Left ventricle myocardium superior (tissue), 1 donor: ENCODE measurements at regions not wholly inside any gene's neighbourhood (a gene's known extent, or its start where the extent isn't known, plus 50 kb on each side); places are given as distances from the start of the nearest gene placed in this dataset.
"Not testable (repeated sequence)": the region's sequence is repeated elsewhere in the genome, so short reads cannot be mapped to it uniquely, and the experiment has no call there.

Source experiments
- ATAC-seq: fragments of 200-7000 bp; cut with Tn5 transposase; one replicate; pipeline ENCODE4 v1.9.1; 2020; ENCODE audit warnings: mild to moderate bottlenecking, moderate library complexity
- DNase-seq: peaks from one replicate; pipeline ENCODE4 v3.0.0-alpha.2; 2020
- intact Hi-C: fragments of 100-400 bp; cut with micrococcal nuclease; formaldehyde crosslinking; loops from one replicate; pipeline ENCODE4 v1.11.0; 2022
- donor health status: DM: no; HTN: yes; CAD: no; lungs with severe emphysema.

- ATAC-seq (no peak), DNase-seq (no peak)
- intact Hi-C loops: no loop called here
These were observed 264.4 kb upstream of the FOXF1 start for GRCh38 chr16:86245895-86246294.

GRCh38 chr16:86248310-86248905 is 261.9 kb upstream of the FOXF1 start:
- no peak for DNase-seq
- ATAC-seq: no peak
- intact Hi-C loops: no loop called here

GRCh38 chr16:86249631-86250030 is 260.7 kb upstream of the FOXF1 start:
- ATAC-seq (no peak), DNase-seq (no peak)
- intact Hi-C loops: no loop called here

GRCh38 chr16:86251682-86252081 is 258.6 kb upstream of the FOXF1 start:
- intact Hi-C loops: no loop called here

GRCh38 chr16:86252596-86252995 is 257.7 kb upstream of the FOXF1 start:
- DNase-seq (no peak), ATAC-seq (no peak)
- intact Hi-C loops: no loop called here

More at GRCh38 chr16:86251682-86252081, 258.6 kb upstream of the FOXF1 start:
- ATAC-seq: no peak
- DNase-seq: no peak

GRCh38 chr16:86255966-86256365 is 254.4 kb upstream of the FOXF1 start:
- intact Hi-C loops: no loop called here
- no peak for ATAC-seq
- DNase-seq: no peak

- intact Hi-C loops: no loop called here
- DNase-seq (no peak), ATAC-seq (no peak)
These were observed 253.3 kb upstream of the FOXF1 start for GRCh38 chr16:86256995-86257394.

GRCh38 chr16:86257546-86257945 is 252.8 kb upstream of the FOXF1 start:
- intact Hi-C loops: no loop called here
- no peak for ATAC-seq
- DNase-seq: no peak

- ATAC-seq: no peak
- intact Hi-C loops: no loop called here
- no peak for DNase-seq
These were observed 251.6 kb upstream of the FOXF1 start for GRCh38 chr16:86258713-86259112.

- intact Hi-C loops: no loop called here
- DNase-seq (no peak), ATAC-seq (no peak)
These were observed 250.8 kb upstream of the FOXF1 start for GRCh38 chr16:86259499-86259898.

GRCh38 chr16:86261379-86261778 is 248.9 kb upstream of the FOXF1 start:
- intact Hi-C loops: no loop called here
- DNase-seq (no peak), ATAC-seq (no peak)

GRCh38 chr16:86267657-86268056 is 242.7 kb upstream of the FOXF1 start:
- intact Hi-C loops, DNase-seq, ATAC-seq: not testable (repeated sequence)

- intact Hi-C loops: no loop called here
- DNase-seq (no peak), ATAC-seq (no peak)
These were observed 239.6 kb upstream of the FOXF1 start for GRCh38 chr16:86270696-86271095.

GRCh38 chr16:86272744-86273143 is 237.6 kb upstream of the FOXF1 start:
- intact Hi-C loops: no loop called here
- DNase-seq (no peak), ATAC-seq (no peak)

- DNase-seq (no peak), ATAC-seq (no peak)
- intact Hi-C loops: no loop called here
These were observed 233.1 kb upstream of the FOXF1 start for GRCh38 chr16:86277221-86277620.

- ATAC-seq, DNase-seq, intact Hi-C loops: not testable (repeated sequence)
These were observed 232.5 kb upstream of the FOXF1 start for GRCh38 chr16:86277859-86278258.

GRCh38 chr16:86281421-86281820 is 228.9 kb upstream of the FOXF1 start:
- no peak for ATAC-seq
- intact Hi-C loops: no loop called here
- no peak for DNase-seq

GRCh38 chr16:86283944-86284343 is 226.4 kb upstream of the FOXF1 start:
- no peak for DNase-seq
- intact Hi-C loops: no loop called here
- ATAC-seq: no peak

GRCh38 chr16:86285421-86285820 is 224.9 kb upstream of the FOXF1 start:
- ATAC-seq: no peak
- intact Hi-C loops: no loop called here
- DNase-seq: no peak

GRCh38 chr16:86285938-86286921 is 224.1 kb upstream of the FOXF1 start:
- intact Hi-C loops: no loop called here
- ATAC-seq: no peak
- DNase-seq: no peak
